ENCODE measurements at regions not wholly inside any gene's neighbourhood (a gene's known extent, or its start where the extent isn't known, plus 50 kb on each side); places are given as distances from the start of the nearest gene placed in this dataset.

- TF ChIP-seq, protein P1, sequence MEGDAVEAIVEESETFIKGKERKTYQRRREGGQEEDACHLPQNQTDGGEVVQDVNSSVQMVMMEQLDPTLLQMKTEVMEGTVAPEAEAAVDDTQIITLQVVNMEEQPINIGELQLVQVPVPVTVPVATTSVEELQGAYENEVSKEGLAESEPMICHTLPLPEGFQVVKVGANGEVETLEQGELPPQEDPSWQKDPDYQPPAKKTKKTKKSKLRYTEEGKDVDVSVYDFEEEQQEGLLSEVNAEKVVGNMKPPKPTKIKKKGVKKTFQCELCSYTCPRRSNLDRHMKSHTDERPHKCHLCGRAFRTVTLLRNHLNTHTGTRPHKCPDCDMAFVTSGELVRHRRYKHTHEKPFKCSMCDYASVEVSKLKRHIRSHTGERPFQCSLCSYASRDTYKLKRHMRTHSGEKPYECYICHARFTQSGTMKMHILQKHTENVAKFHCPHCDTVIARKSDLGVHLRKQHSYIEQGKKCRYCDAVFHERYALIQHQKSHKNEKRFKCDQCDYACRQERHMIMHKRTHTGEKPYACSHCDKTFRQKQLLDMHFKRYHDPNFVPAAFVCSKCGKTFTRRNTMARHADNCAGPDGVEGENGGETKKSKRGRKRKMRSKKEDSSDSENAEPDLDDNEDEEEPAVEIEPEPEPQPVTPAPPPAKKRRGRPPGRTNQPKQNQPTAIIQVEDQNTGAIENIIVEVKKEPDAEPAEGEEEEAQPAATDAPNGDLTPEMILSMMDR (IDR thresholded peaks at IDR 0.05; ENCODE audit: insufficient read depth, missing control alignments), result no peak
- FAIRE-seq (no peak), DNase-seq (ENCODE audit: insufficient read length, low spot score) (no peak)
Measured at GRCh38 chr3:153282355-153282754, 120.3 kb downstream of the RAP2B start.

DNA sequence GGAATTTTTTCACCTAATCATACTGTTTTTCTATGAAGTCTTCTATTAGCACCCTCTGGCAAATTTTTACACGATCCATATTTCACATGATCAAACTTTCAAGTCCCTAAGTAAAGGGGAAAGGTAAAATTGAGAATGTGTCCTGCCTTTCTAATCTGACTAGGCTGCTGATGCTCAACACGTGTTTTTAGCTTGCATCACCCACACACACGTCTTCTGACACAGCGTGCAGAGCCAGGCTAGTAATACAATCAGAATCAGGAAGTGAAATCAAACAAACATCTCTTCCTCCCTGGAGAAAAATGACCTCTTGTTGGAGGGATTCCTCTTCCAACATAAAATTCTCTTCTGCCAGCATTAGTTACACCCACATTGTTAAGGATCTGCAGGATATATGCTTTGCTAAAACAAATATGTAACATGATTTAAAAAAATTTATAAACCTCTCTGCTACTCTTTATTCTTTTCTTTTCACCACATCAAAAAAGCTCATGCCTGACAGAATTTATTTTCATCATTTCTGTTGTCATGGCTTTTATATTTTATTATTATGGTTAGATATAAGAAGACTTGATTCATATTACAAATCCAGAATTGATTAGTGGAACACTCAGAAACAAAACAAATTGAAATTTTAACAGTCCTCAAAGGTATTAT lies 122.4 kb downstream of the RAP2B start:
- FAIRE-seq (no peak), DNase-seq (ENCODE audit: insufficient read length, low spot score) (no peak)

GRCh38 chr3:153285194-153285641 lies 123.2 kb downstream of the RAP2B start:
- TF ChIP-seq, protein P1 (IDR thresholded peaks at IDR 0.05; ENCODE audit: insufficient read depth, missing control alignments), result no peak
- DNase-seq (ENCODE audit: insufficient read length, low spot score) (no peak), FAIRE-seq (no peak)

More for the DNA sequence above, 122.4 kb downstream of the RAP2B start:
- TF ChIP-seq, protein P1 (IDR thresholded peaks at IDR 0.05; ENCODE audit: insufficient read depth, missing control alignments), result no peak

DNA sequence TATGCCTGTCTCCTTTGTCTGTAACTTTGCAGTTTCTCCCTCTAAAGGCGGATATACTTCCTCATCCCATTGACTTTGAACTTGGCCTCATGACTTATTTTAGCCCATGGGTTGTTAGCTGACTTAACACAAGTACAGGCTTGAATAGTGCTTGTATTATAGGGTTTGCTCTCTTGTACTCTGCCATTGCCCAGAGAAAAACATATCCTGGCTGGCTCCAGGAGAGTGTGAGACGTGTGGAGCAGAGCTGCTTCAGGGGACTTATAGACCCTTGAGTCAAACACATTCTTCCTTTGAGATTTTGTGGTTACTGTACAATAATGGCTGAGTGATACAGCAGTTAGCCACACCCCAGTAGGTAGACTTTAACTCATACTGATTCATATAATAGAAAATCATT lies 124.0 kb downstream of the RAP2B start:
- TF ChIP-seq, protein P1 (IDR thresholded peaks at IDR 0.05; ENCODE audit: insufficient read depth, missing control alignments), result no peak
- FAIRE-seq (no peak), DNase-seq (ENCODE audit: insufficient read length, low spot score) (no peak)

DNA sequence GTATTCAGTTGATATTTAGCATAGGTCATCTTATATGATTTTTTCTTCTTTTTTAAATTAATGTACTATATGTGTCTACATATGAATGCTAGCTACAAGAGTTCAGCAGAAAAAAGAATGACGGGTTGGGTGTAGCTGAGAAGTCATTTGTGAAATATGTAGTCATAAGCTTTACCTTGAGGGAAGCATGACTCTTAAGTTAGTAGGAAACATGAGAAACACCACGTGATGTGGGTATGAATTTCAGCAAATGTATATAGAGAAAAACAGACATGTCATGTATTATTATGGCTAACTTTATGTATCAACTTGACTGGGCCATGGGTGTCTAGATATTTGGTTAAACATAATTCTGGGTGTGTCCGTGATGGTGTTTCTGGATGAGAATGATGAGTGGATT lies 125.0 kb downstream of the RAP2B start:
- TF ChIP-seq, protein P1 (IDR thresholded peaks at IDR 0.05; ENCODE audit: insufficient read depth, missing control alignments), result no peak
- no peak for DNase-seq (ENCODE audit: insufficient read length, low spot score)
- FAIRE-seq, result no peak

DNA sequence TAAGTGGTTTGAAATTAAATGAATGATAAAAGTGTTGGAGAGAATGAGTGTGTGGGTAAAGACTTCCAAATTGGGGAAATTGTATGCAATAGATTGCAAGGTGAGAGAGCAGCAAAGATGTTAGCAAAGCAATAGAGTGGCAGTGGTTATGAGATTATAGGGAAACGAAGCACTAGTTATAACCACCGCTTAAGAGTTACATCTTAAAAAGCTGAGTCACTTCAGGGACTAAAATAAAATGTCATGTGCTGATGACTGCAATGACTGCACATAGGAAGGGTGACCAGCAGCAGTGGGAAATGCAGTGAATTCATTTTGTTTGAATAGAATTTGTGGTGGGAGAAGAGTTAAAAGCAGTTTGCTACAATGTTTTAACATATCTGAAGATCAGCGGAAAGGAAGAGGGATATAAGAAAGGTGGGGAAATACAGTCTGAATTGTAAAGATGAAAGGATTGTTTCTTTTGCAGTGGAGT lies 127.3 kb downstream of the RAP2B start:
- FAIRE-seq, result no peak
- no peak for DNase-seq (ENCODE audit: insufficient read length, low spot score)
- TF ChIP-seq, protein P1 (IDR thresholded peaks at IDR 0.05; ENCODE audit: insufficient read depth, missing control alignments), result no peak

GRCh38 chr3:153290268-153291015 lies 128.4 kb downstream of the RAP2B start:
- TF ChIP-seq, protein P1 (IDR thresholded peaks at IDR 0.05; ENCODE audit: insufficient read depth, missing control alignments), result peak; percentile 15
- FAIRE-seq (no peak), DNase-seq (ENCODE audit: insufficient read length, low spot score) (no peak)

Data from D721Med (cell line).